DOHH2 (cell line): ENCODE measurements at regions not wholly inside any gene's neighbourhood (a gene's known extent, or its start where the extent isn't known, plus 50 kb on each side); places are given as distances from the start of the nearest gene placed in this dataset.

Source experiments
- H3F3A ChIP-seq: fragments of 200-600 bp; sonication (generic), shearing (Covaris generic); 2 replicates; pipeline ENCODE4 v1.6.0; 2016; ENCODE audit warnings: antibody characterized with exemption, mild to moderate bottlenecking; ENCODE audit not compliant: control insufficient read depth, insufficient read depth
- H3K27ac ChIP-seq: fragments of 200-600 bp; sonication (generic); 2 replicates; pipeline ENCODE4 v1.5.1; 2014; ENCODE audit warnings: low read depth, mild to moderate bottlenecking, low read length, moderate library complexity
- H3K27me3 ChIP-seq: fragments of 200-600 bp; sonication (generic); 2 replicates; pipeline ENCODE4 v1.6.1; 2014; ENCODE audit warnings: mild to moderate bottlenecking, low read length, mixed read lengths; ENCODE audit not compliant: control insufficient read depth
- H3K36me3 ChIP-seq: fragments of 200-600 bp; sonication (generic); 2 replicates; pipeline ENCODE4 v1.6.1; 2014; ENCODE audit warnings: mild to moderate bottlenecking, low read length, moderate library complexity, mixed read lengths; ENCODE audit not compliant: control insufficient read depth
- H3K4me1 ChIP-seq: fragments of 200-600 bp; sonication (generic); 2 replicates; pipeline ENCODE4 v1.6.1; 2014; ENCODE audit warnings: mild to moderate bottlenecking, low read length, mixed read lengths; ENCODE audit not compliant: control insufficient read depth
- H3K4me2 ChIP-seq: fragments of 200-600 bp; sonication (generic); 2 replicates; pipeline ENCODE4 v1.6.0; 2014; ENCODE audit warnings: mild to moderate bottlenecking, low read length, moderate library complexity
- H3K4me3 ChIP-seq: fragments of 200-600 bp; sonication (generic); 2 replicates; pipeline ENCODE4 v1.5.1; 2014; ENCODE audit warnings: mild to moderate bottlenecking, low read length, mixed read lengths
- H3K79me2 ChIP-seq: fragments of 200-600 bp; sonication (generic); 2 replicates; pipeline ENCODE4 v1.6.1; 2014; ENCODE audit warnings: mild to moderate bottlenecking, low read length, mixed read lengths; ENCODE audit not compliant: control insufficient read depth
- H3K9me2 ChIP-seq: fragments of 200-600 bp; sonication (generic); replicated peaks from 2 replicates; pipeline ENCODE4 v1.6.1; 2014; ENCODE audit warnings: mild to moderate bottlenecking, low read length, mixed read lengths; ENCODE audit not compliant: control insufficient read depth
- H3K9me3 ChIP-seq: fragments of 200-600 bp; sonication (generic); 2 replicates; pipeline ENCODE4 v1.6.1; 2014; ENCODE audit warnings: antibody characterized with exemption, low read length, mixed read lengths; ENCODE audit not compliant: control insufficient read depth, insufficient read depth
- H4K20me1 ChIP-seq: fragments of 200-600 bp; sonication (generic); 2 replicates; pipeline ENCODE4 v1.6.0; 2014; ENCODE audit warnings: low read depth, mild to moderate bottlenecking, antibody characterized with exemption, low read length, moderate library complexity; ENCODE audit not compliant: control insufficient read depth, insufficient read depth
- EZH2phosphoT487 ChIP-seq: fragments of 200-600 bp; sonication (generic); IDR thresholded peaks from 2 replicates; pipeline ENCODE4 v1.6.1; 2017; ENCODE audit warnings: borderline replicate concordance, mild to moderate bottlenecking, antibody characterized with exemption, low read length, moderate library complexity, mixed read lengths
- TF ChIP-seq, protein P1 (sequence below): fragments of 200-600 bp; sonication (generic); IDR thresholded peaks from one replicate; pipeline ENCODE4 v1.5.1; 2014; ENCODE audit warnings: antibody characterized with exemption, mild to moderate bottlenecking, low read depth, low read length; ENCODE audit not compliant: poor library complexity, severe bottlenecking

- Histone ChIP-seq H3K4me2 (no peak overlapping the region), H3F3A (no peaks in the 10 kb centered on the region), H3K4me1 (peaks cover 16% of the 10 kb centered on the region), H3K9me2 (no peaks in the 10 kb centered on the region), H3K36me3 (no peaks in the 10 kb centered on the region), H3K79me2 (no peaks in the 10 kb centered on the region), H3K27me3 (no peaks in the 10 kb centered on the region), H4K20me1 (no peaks in the 10 kb centered on the region), H3K27ac (no peak overlapping the region), H3K4me3 (no peak overlapping the region), H3K9me3 (peaks cover 3% of the 10 kb centered on the region; the same call in 1 of the 2 replicates)
- TF ChIP-seq, protein P1, sequence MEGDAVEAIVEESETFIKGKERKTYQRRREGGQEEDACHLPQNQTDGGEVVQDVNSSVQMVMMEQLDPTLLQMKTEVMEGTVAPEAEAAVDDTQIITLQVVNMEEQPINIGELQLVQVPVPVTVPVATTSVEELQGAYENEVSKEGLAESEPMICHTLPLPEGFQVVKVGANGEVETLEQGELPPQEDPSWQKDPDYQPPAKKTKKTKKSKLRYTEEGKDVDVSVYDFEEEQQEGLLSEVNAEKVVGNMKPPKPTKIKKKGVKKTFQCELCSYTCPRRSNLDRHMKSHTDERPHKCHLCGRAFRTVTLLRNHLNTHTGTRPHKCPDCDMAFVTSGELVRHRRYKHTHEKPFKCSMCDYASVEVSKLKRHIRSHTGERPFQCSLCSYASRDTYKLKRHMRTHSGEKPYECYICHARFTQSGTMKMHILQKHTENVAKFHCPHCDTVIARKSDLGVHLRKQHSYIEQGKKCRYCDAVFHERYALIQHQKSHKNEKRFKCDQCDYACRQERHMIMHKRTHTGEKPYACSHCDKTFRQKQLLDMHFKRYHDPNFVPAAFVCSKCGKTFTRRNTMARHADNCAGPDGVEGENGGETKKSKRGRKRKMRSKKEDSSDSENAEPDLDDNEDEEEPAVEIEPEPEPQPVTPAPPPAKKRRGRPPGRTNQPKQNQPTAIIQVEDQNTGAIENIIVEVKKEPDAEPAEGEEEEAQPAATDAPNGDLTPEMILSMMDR, result no peak
- no peak for TF ChIP-seq EZH2phosphoT487
Measured at GRCh38 chr2:147125145-147125544, 719.7 kb upstream of the ACVR2A start.

- H3K36me3 ChIP-seq, result no peaks in the 10 kb centered on the region
- H3K4me3 ChIP-seq, result no peak overlapping the region
- peaks cover 3% of the 10 kb centered on the region; the same call in 1 of the 2 replicates for H3K9me3 ChIP-seq
- H3K27ac ChIP-seq, result no peak overlapping the region
- H3F3A ChIP-seq, result no peaks in the 10 kb centered on the region
- H3K27me3 ChIP-seq, result no peaks in the 10 kb centered on the region
- no peak overlapping the region for H3K4me2 ChIP-seq
- H3K79me2 ChIP-seq, result no peaks in the 10 kb centered on the region
- no peaks in the 10 kb centered on the region for H3K9me2 ChIP-seq
- peaks cover 16% of the 10 kb centered on the region for H3K4me1 ChIP-seq
- no peak for TF ChIP-seq EZH2phosphoT487
- TF ChIP-seq, protein P1, result no peak
- no peaks in the 10 kb centered on the region for H4K20me1 ChIP-seq
Measured at GRCh38 chr2:147122944-147123343, 721.9 kb upstream of the ACVR2A start.

DNA sequence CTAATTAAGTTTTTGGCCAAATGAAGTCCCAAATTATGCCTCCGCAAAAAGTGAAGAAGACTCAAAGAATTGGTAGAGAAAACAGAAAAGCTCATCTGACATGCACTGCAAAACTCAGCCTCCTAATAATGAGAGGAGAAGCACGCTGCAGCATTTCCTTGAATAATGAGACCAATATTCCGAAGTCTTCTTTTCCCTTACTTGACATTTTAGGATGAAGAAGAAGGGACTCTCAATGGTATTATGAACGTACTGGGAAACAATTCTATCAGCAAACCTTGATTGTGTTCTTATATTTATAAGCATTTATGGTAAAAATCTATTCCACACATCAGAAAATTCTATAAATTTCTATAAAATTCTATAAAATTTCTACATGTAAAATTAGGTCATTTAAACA is 733.9 kb upstream of the ACVR2A start:
- Histone ChIP-seq H3K9me2 (no peaks in the 10 kb centered on the region), H3K4me3 (no peak overlapping the region), H3K4me1 (no peaks in the 10 kb centered on the region), H3K9me3 (no peaks in the 10 kb centered on the region), H3K36me3 (no peaks in the 10 kb centered on the region), H3F3A (no peaks in the 10 kb centered on the region), H3K27ac (no peak overlapping the region), H3K4me2 (no peak overlapping the region), H3K79me2 (no peaks in the 10 kb centered on the region), H3K27me3 (no peaks in the 10 kb centered on the region), H4K20me1 (no peaks in the 10 kb centered on the region)
- TF ChIP-seq, protein P1, result no peak
- no peak for TF ChIP-seq EZH2phosphoT487
